MM.1S (cell line): ENCODE measurements at regions not wholly inside any gene's neighbourhood (a gene's known extent, or its start where the extent isn't known, plus 50 kb on each side); places are given as distances from the start of the nearest gene placed in this dataset.

Experiments
- CTCF ChIP-seq: fragments of 300-600 bp; sonication (generic); IDR thresholded peaks from 2 replicates; pipeline ENCODE4 v1.5.1; 2016; ENCODE audit warnings: antibody characterized with exemption, low read length, mixed read lengths
- EZH2 ChIP-seq: fragments of 300-600 bp; sonication (generic); optimal IDR thresholded peaks from 2 replicates; pipeline ENCODE3; 2017; ENCODE audit warnings: low read depth, mild to moderate bottlenecking, antibody characterized with exemption, low read length, mixed read lengths
- EZH2phosphoT487 ChIP-seq: fragments of 300-600 bp; sonication (generic); IDR thresholded peaks from 2 replicates; pipeline ENCODE4 v1.6.1; 2018; ENCODE audit warnings: antibody characterized with exemption, low read length

GRCh38 chr1:34663031-34663430 lies 91.8 kb upstream of the GJB5 start:
- no peak for TF ChIP-seq CTCF
- TF ChIP-seq EZH2, result no peak
- no peak for TF ChIP-seq EZH2phosphoT487
